ENCODE measurements at regions not wholly inside any gene's neighbourhood (a gene's known extent, or its start where the extent isn't known, plus 50 kb on each side); places are given as distances from the start of the nearest gene placed in this dataset.
"Not testable (repeated sequence)": the region's sequence is repeated elsewhere in the genome, so short reads cannot be mapped to it uniquely, and the experiment has no call there.

GRCh38 chr2:150681120-150681804, 193.8 kb upstream of the RND3 start:
- CTCF ChIA-PET: no interaction called here
- no peaks in the 10 kb centered on the region for H3K4me1 Mint-ChIP-seq
- no peak overlapping the region for H3K4me3 Mint-ChIP-seq
- no peaks in the 10 kb centered on the region for H3K36me3 Mint-ChIP-seq
- H3K9me3 Mint-ChIP-seq: no peaks in the 10 kb centered on the region
- H3K27ac Mint-ChIP-seq: no peak overlapping the region
- no peaks in the 10 kb centered on the region for H3K27me3 Mint-ChIP-seq
- DNase-seq: no peak

GRCh38 chr2:150679456-150680120, 192.1 kb upstream of the RND3 start:
- H3K36me3 Mint-ChIP-seq: no peaks in the 10 kb centered on the region
- CTCF ChIA-PET: no interaction called here
- no peak overlapping the region for H3K27ac Mint-ChIP-seq
- H3K4me1 Mint-ChIP-seq: no peaks in the 10 kb centered on the region
- H3K4me3 Mint-ChIP-seq: no peak overlapping the region
- no peaks in the 10 kb centered on the region for H3K27me3 Mint-ChIP-seq
- no peak for DNase-seq
- H3K9me3 Mint-ChIP-seq: no peaks in the 10 kb centered on the region

- CTCF ChIA-PET: interaction anchor here (0.6 kb wide), 1 partner anchor 219 kb away, joined by 3 read pairs; no protein-coding TSS in a partner anchor
- Mint-ChIP-seq H3K27me3 (no peaks in the 10 kb centered on the region), H3K27ac (no peak overlapping the region), H3K36me3 (no peaks in the 10 kb centered on the region), H3K9me3 (no peaks in the 10 kb centered on the region), H3K4me1 (no peaks in the 10 kb centered on the region), H3K4me3 (no peak overlapping the region)
- DNase-seq: no peak
Observed at GRCh38 chr2:150677551-150677950, 190.1 kb upstream of the RND3 start.

DNA sequence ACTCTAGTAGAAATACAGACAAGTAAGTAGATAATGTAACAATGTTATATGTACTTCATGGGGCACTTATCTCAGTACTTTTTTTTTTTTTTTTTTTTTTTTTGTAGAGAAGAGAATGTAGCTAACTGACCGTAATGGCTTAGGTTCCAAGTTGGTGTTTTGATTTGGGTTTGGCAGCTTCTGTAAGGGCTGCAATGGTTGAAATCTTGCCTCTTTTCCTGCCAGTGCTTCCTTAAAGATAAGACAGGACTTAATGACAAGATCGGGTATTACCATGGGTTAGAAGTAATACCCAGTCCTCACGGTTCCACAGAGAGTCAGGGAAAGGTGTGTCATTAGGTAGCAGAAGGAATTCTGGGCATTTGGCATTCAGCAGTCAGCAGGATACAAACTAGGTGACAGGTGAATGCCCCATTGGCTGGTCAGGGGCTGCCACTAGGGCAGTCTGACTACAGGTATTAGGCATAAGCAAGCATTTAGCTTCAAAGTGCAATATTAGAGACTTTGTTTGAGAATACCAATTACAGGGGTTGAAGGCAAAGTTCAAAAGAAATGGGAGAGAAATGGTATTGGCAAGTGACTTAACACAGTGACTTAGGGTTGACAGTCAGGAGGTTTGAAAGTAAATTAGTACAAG, 189.4 kb upstream of the RND3 start:
- no peak overlapping the region for H3K27ac Mint-ChIP-seq
- no peaks in the 10 kb centered on the region for H3K27me3 Mint-ChIP-seq
- no peaks in the 10 kb centered on the region for H3K4me1 Mint-ChIP-seq
- no peak overlapping the region for H3K4me3 Mint-ChIP-seq
- no peaks in the 10 kb centered on the region for H3K9me3 Mint-ChIP-seq
- CTCF ChIA-PET: interaction anchor here (0.6 kb wide), 1 partner anchor 218 kb away, joined by 3 read pairs; no protein-coding TSS in a partner anchor
- no peak for DNase-seq
- no peaks in the 10 kb centered on the region for H3K36me3 Mint-ChIP-seq

DNA sequence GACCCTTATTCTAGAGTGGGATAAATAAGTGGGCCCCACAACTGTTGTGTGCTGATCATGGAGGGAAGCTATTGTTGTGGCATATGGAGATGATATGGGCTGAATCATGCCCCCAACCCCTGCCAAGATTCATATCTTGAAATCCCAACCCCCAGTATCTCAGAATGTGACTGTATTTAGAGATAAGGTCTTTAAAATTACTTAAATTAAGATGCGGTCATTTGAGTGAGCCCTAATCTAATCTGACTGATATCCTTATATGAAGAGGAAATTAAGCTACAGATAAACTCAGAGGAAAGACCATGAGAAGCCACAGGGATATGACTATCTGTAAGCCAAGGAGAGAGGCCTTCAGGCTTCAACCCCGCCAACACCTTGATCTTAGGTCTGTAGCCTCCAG, 188.3 kb upstream of the RND3 start:
- Mint-ChIP-seq H3K36me3 (no peaks in the 10 kb centered on the region), H3K27ac (no peak overlapping the region), H3K4me1 (no peaks in the 10 kb centered on the region), H3K4me3 (no peak overlapping the region), H3K9me3 (no peaks in the 10 kb centered on the region), H3K27me3 (no peaks in the 10 kb centered on the region)
- DNase-seq: no peak
- CTCF ChIA-PET: no interaction called here

- CTCF ChIA-PET: no interaction called here
- H3K4me3 Mint-ChIP-seq: no peak overlapping the region
- no peaks in the 10 kb centered on the region for H3K4me1 Mint-ChIP-seq
- H3K36me3 Mint-ChIP-seq: no peaks in the 10 kb centered on the region
- no peaks in the 10 kb centered on the region for H3K27me3 Mint-ChIP-seq
- no peak overlapping the region for H3K27ac Mint-ChIP-seq
- no peaks in the 10 kb centered on the region for H3K9me3 Mint-ChIP-seq
- DNase-seq: no peak
Observed at GRCh38 chr2:150674283-150674682, 186.8 kb upstream of the RND3 start.

- H3K4me3 Mint-ChIP-seq: no peak overlapping the region
- DNase-seq: no peak
- no peak overlapping the region for H3K27ac Mint-ChIP-seq
- no peaks in the 10 kb centered on the region for H3K27me3 Mint-ChIP-seq
- no peaks in the 10 kb centered on the region for H3K36me3 Mint-ChIP-seq
- H3K4me1 Mint-ChIP-seq: no peaks in the 10 kb centered on the region
- H3K9me3 Mint-ChIP-seq: no peaks in the 10 kb centered on the region
- CTCF ChIA-PET: no interaction called here
Observed at GRCh38 chr2:150672311-150672710, 184.8 kb upstream of the RND3 start.

GRCh38 chr2:150669492-150669891, 182.0 kb upstream of the RND3 start:
- no peak for DNase-seq
- Mint-ChIP-seq H3K9me3 (no peaks in the 10 kb centered on the region), H3K27ac (no peak overlapping the region), H3K4me1 (no peaks in the 10 kb centered on the region), H3K4me3 (no peak overlapping the region), H3K27me3 (no peaks in the 10 kb centered on the region), H3K36me3 (no peaks in the 10 kb centered on the region)
- CTCF ChIA-PET: no interaction called here

DNA sequence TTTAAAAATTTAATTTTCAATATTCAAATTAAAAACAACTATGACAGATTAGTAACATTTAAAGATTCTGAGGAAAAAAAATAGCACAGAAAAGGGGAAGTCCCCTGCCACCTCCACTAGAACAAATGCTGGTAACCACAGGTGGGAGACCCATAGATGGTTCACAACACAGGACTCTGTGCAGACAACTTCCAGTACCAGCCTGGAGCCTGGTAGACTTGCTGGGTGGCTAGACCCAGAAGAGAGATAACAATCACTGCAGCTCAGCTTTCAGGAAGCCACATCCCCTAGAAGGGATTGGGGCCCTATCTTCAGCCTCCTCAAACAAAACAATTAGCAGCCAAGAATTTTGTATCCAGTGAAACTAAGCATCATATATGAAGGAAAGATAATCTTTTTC, 179.6 kb upstream of the RND3 start:
- H3K27ac Mint-ChIP-seq, DNase-seq, H3K27me3 Mint-ChIP-seq, CTCF ChIA-PET, H3K9me3 Mint-ChIP-seq, H3K36me3 Mint-ChIP-seq, H3K4me1 Mint-ChIP-seq, H3K4me3 Mint-ChIP-seq: not testable (repeated sequence)

DNA sequence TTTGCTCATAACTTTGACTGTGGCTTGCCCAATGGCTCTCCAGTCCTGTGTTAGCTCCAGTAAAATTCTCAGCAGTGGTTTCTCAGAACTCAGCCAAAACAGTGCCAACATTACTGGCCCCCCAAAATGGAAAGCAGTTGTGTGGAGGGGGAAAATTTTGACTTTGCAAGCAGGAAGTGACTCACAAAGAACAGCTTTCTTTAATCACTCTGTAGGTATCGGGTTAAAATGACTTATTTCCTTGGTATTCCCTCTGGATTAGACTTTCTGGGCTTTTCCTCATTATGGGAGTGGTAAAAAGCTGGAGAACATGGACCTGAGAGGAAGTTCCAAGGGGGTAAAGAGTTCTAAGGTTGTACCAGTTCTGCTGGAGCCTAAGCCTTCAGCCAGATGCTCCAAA, 175.7 kb upstream of the RND3 start:
- Mint-ChIP-seq H3K4me1 (no peaks in the 10 kb centered on the region), H3K9me3 (peaks cover 12% of the 10 kb centered on the region), H3K27me3 (no peaks in the 10 kb centered on the region), H3K36me3 (no peaks in the 10 kb centered on the region), H3K4me3 (no peak overlapping the region), H3K27ac (no peak overlapping the region)
- DNase-seq: no peak
- CTCF ChIA-PET: no interaction called here

- Mint-ChIP-seq H3K27me3 (no peaks in the 10 kb centered on the region), H3K27ac (no peak overlapping the region), H3K36me3 (no peaks in the 10 kb centered on the region), H3K9me3 (peaks cover 2% of the 10 kb centered on the region), H3K4me3 (no peak overlapping the region), H3K4me1 (no peaks in the 10 kb centered on the region)
- CTCF ChIA-PET: no interaction called here
- DNase-seq: no peak
Observed at GRCh38 chr2:150656002-150656401, 168.5 kb upstream of the RND3 start.

GRCh38 chr2:150653351-150653750, 165.9 kb upstream of the RND3 start:
- no peaks in the 10 kb centered on the region for H3K9me3 Mint-ChIP-seq
- no peak for DNase-seq
- CTCF ChIA-PET: no interaction called here
- H3K4me3 Mint-ChIP-seq: no peak overlapping the region
- H3K36me3 Mint-ChIP-seq: no peaks in the 10 kb centered on the region
- H3K27me3 Mint-ChIP-seq: no peaks in the 10 kb centered on the region
- H3K27ac Mint-ChIP-seq: no peak overlapping the region
- H3K4me1 Mint-ChIP-seq: no peaks in the 10 kb centered on the region

GRCh38 chr2:150647943-150648342, 160.5 kb upstream of the RND3 start:
- Mint-ChIP-seq H3K9me3 (no peaks in the 10 kb centered on the region), H3K36me3 (no peaks in the 10 kb centered on the region), H3K27ac (no peak overlapping the region), H3K27me3 (no peaks in the 10 kb centered on the region), H3K4me1 (no peaks in the 10 kb centered on the region), H3K4me3 (no peak overlapping the region)
- CTCF ChIA-PET: no interaction called here
- no peak for DNase-seq

DNA sequence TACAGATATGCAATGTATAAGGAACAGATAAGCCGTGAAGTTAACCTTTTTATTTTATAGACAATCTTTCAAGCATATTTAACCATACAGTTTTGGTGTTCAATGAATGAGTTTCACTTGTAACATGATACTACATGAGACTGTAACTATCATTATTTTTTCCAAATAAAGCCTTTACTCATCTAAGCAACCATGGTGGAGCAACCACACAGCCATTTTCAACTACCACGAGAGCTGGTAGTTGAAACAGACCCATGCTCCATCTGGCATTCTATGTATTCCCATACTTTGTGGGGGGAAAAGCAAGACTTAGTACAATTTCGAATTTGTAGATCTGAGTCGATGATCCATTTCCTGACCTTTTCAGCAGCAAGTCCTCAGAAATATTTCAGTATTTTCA, 159.3 kb upstream of the RND3 start:
- Mint-ChIP-seq H3K9me3 (no peaks in the 10 kb centered on the region), H3K4me1 (no peaks in the 10 kb centered on the region), H3K27me3 (no peaks in the 10 kb centered on the region), H3K27ac (no peak overlapping the region), H3K4me3 (no peak overlapping the region), H3K36me3 (no peaks in the 10 kb centered on the region)
- CTCF ChIA-PET: no interaction called here
- DNase-seq: no peak
